ENCODE measurements at regions not wholly inside any gene's neighbourhood (a gene's known extent, or its start where the extent isn't known, plus 50 kb on each side); places are given as distances from the start of the nearest gene placed in this dataset.

DNA sequence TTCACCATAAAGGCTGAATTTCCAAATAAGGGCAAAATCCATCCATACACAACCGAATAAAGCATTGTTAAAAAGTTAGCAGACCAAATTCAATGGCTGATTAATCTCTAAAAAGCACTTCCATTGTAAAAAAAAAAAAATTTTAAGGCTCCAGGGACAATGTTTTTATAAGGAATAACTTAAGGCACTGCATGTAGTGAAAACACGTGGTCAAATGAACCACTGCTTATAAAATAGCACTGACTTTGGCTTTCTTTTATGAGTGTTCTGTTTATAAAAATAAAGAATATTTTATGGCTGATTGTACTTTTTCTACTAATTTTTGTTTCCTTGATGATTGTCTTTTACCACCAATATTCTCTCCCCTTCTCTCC is 409.3 kb upstream of the KCNH7 start:
- Histone ChIP-seq H3K27me3 (no peaks in the 10 kb centered on the region), H3K4me3 (no peak overlapping the region), H3K4me1 (no peaks in the 10 kb centered on the region), H3K9me3 (replicated peaks) (no peaks in the 10 kb centered on the region), H3K27ac (no peak overlapping the region), H3K36me3 (no peaks in the 10 kb centered on the region)
- no peak for DNase-seq

- no peaks in the 10 kb centered on the region for H3K9me3 ChIP-seq (replicated peaks)
- H3K27ac ChIP-seq, result no peak overlapping the region
- no peaks in the 10 kb centered on the region for H3K4me1 ChIP-seq
- H3K4me3 ChIP-seq, result no peak overlapping the region
- no peak for DNase-seq
- H3K27me3 ChIP-seq, result no peaks in the 10 kb centered on the region
- H3K36me3 ChIP-seq, result no peaks in the 10 kb centered on the region
These were observed 408.7 kb upstream of the KCNH7 start for GRCh38 chr2:163247156-163247846.

- Histone ChIP-seq H3K4me3 (no peak overlapping the region), H3K36me3 (no peaks in the 10 kb centered on the region), H3K27ac (no peak overlapping the region), H3K4me1 (no peaks in the 10 kb centered on the region), H3K9me3 (replicated peaks) (no peaks in the 10 kb centered on the region), H3K27me3 (no peaks in the 10 kb centered on the region)
- DNase-seq, result no peak
These were observed 407.6 kb upstream of the KCNH7 start for GRCh38 chr2:163246135-163246534.

- Histone ChIP-seq H3K4me3 (no peak overlapping the region), H3K27ac (no peak overlapping the region), H3K27me3 (no peaks in the 10 kb centered on the region), H3K9me3 (replicated peaks) (no peaks in the 10 kb centered on the region), H3K4me1 (no peaks in the 10 kb centered on the region), H3K36me3 (no peaks in the 10 kb centered on the region)
- DNase-seq, result no peak
These were observed 398.0 kb upstream of the KCNH7 start for GRCh38 chr2:163236553-163236952.

DNA sequence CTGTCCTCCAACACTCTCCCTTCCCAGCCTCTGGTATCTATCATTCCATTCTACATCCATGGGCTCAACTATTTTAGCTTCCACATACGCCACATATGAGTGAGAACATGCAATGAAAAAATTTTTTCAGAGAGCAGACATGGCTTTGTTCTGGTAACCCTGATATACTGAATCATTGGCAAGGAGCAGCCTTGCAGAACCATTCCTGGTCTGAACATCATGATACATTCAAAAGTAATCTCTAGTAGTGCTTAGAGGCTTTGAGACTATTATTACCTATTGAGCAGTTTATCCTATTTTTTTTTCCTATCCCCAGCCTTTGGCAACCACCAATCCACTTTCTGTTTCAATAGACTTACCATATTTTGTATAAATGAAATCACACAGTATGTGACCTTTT is 393.1 kb upstream of the KCNH7 start:
- Histone ChIP-seq H3K4me3 (no peak overlapping the region), H3K27ac (no peak overlapping the region), H3K9me3 (replicated peaks) (no peaks in the 10 kb centered on the region), H3K36me3 (no peaks in the 10 kb centered on the region), H3K27me3 (no peaks in the 10 kb centered on the region), H3K4me1 (no peaks in the 10 kb centered on the region)
- no peak for DNase-seq

DNA sequence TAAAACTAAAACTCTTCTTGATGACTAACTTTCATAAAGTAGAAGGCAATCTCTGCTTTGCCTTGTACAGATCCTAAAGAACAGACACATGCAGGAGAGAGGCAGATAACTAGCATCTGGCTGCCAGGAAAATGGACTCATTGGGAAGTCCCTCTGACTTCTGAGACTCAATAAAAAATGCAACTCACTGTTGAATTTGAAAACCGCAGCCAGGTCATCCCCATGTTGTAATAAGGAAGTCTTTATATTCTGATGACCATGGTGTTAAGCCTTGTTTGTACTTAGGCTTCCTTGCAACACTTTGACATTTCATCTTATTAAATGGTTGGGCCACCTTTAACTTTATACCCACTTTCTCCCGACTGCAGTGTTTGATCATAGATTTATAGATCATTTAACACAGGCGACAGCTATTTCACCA is 375.1 kb upstream of the KCNH7 start:
- H3K4me1 ChIP-seq, result no peaks in the 10 kb centered on the region
- H3K4me3 ChIP-seq, result no peak overlapping the region
- DNase-seq, result no peak
- no peak overlapping the region for H3K27ac ChIP-seq
- H3K9me3 ChIP-seq (replicated peaks), result no peaks in the 10 kb centered on the region
- no peaks in the 10 kb centered on the region for H3K36me3 ChIP-seq
- no peaks in the 10 kb centered on the region for H3K27me3 ChIP-seq

DNA sequence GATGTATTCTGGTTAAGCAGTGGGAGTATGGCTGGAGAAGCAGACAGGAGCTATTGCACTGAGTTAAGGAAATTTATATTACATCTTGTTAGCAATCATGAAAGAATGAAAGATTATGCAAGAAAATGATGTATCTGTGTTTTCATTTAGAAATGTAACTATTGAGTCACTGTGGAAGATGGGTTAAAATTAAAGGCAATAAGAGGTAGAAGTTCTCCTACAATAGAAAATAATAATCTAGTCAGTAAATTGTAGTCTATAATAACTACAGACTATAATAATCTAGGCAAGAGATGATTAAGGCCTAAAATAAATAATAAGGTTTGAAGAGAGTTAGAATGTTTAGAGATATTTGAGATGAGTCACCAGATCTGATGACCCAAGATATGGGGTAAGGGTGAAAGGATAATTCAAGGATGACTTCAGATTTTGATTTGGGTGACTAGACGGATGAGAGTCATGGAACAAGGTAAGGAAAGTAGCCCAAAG is 371.9 kb upstream of the KCNH7 start:
- DNase-seq, result no peak
- Histone ChIP-seq H3K27me3 (no peaks in the 10 kb centered on the region), H3K4me3 (no peak overlapping the region), H3K4me1 (no peaks in the 10 kb centered on the region), H3K27ac (no peak overlapping the region), H3K36me3 (no peaks in the 10 kb centered on the region), H3K9me3 (replicated peaks) (no peaks in the 10 kb centered on the region)

DNA sequence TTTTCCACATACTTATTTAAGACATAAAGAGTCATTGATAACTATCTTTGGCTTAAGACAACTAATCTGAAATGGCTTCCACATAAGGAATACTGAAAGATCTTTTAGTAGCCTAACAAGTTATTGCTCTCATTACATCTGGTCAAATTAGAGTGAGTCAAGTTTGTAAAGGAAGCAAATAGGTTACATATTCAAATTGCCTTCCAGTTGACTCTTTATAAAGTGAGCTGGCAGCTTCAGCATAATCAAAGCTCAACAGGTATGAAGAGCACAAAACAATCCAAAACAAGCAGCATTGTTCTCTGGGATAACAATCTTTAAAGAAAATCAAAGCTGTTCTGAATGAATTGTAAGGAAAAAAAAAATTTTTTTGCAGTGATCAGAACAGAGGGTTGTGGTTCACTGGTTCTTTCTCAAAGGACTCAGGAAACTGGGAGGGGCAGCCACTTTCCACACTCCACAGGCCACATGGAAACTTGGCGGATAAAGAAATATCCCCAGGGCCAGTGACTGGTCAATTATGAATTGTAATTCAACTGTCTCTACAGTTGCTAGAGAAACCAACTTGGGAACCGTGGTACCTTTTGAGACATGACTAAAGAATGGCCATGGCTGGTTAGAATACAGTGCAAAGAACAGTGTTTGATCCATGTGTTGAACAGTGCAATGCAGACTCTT is 369.3 kb upstream of the KCNH7 start:
- H3K36me3 ChIP-seq, result no peaks in the 10 kb centered on the region
- no peaks in the 10 kb centered on the region for H3K4me1 ChIP-seq
- no peak for DNase-seq
- H3K27me3 ChIP-seq, result no peaks in the 10 kb centered on the region
- no peak overlapping the region for H3K4me3 ChIP-seq
- no peak overlapping the region for H3K27ac ChIP-seq
- H3K9me3 ChIP-seq (replicated peaks), result no peaks in the 10 kb centered on the region

- no peak overlapping the region for H3K4me3 ChIP-seq
- no peaks in the 10 kb centered on the region for H3K27me3 ChIP-seq
- H3K9me3 ChIP-seq (replicated peaks), result no peaks in the 10 kb centered on the region
- no peaks in the 10 kb centered on the region for H3K4me1 ChIP-seq
- H3K27ac ChIP-seq, result no peak overlapping the region
- no peak for DNase-seq
- no peaks in the 10 kb centered on the region for H3K36me3 ChIP-seq
These were observed 367.2 kb upstream of the KCNH7 start for GRCh38 chr2:163205589-163206254.

DNA sequence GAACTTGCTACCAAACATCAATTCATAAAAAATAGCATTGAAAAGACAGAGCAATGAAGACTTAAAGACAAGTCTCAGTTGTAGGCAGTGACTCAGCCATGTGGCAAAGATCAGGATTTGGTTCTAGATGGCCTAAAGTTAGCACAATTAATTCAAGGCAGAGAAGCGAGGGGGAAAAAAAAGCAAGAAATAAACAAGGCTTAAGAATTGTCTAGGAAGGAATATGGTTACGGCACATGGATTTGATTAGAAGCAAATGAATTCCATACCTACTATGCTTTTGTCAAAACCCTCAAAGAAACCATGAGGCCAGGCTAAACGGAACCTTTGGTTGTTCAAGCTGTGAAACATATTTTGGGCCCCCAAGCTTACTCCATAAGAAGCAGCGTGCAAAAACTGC is 362.2 kb upstream of the KCNH7 start:
- H3K9me3 ChIP-seq (replicated peaks), result no peaks in the 10 kb centered on the region
- no peaks in the 10 kb centered on the region for H3K4me1 ChIP-seq
- H3K27ac ChIP-seq, result no peak overlapping the region
- no peak overlapping the region for H3K4me3 ChIP-seq
- no peaks in the 10 kb centered on the region for H3K27me3 ChIP-seq
- no peak for DNase-seq
- no peaks in the 10 kb centered on the region for H3K36me3 ChIP-seq

- Histone ChIP-seq H3K4me3 (no peak overlapping the region), H3K4me1 (no peaks in the 10 kb centered on the region), H3K27me3 (no peaks in the 10 kb centered on the region), H3K9me3 (replicated peaks) (no peaks in the 10 kb centered on the region), H3K36me3 (no peaks in the 10 kb centered on the region), H3K27ac (no peak overlapping the region)
- no peak for DNase-seq
These were observed 360.4 kb upstream of the KCNH7 start for GRCh38 chr2:163198972-163199371.

- Histone ChIP-seq H3K36me3 (no peaks in the 10 kb centered on the region), H3K27ac (no peak overlapping the region), H3K4me3 (no peak overlapping the region), H3K4me1 (no peaks in the 10 kb centered on the region), H3K27me3 (no peaks in the 10 kb centered on the region), H3K9me3 (replicated peaks) (no peaks in the 10 kb centered on the region)
- DNase-seq, result no peak
These were observed 359.4 kb upstream of the KCNH7 start for GRCh38 chr2:163198007-163198406.

DNA sequence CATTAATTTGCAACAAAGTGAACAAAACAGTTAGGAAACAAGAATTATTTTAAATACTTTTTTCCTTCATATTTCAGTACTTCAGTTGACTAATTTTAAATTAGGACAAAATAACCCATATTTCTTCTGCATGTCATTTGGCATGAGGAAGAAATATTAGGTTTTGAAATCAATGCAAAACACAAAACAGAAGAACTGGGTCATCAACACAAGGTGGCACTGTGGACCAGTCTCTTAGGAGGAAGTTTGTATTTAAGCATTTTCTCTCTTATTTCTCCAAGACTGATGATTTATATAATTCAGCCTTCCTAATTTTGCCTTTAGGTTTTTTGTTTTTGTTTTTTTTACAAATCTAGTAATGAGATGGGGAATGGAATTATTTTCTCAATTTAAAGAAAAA is 352.8 kb upstream of the KCNH7 start:
- no peak overlapping the region for H3K27ac ChIP-seq
- no peak overlapping the region for H3K4me3 ChIP-seq
- H3K9me3 ChIP-seq (replicated peaks), result no peaks in the 10 kb centered on the region
- H3K4me1 ChIP-seq, result no peaks in the 10 kb centered on the region
- H3K36me3 ChIP-seq, result no peaks in the 10 kb centered on the region; the same call in 1 of the 2 replicates
- H3K27me3 ChIP-seq, result no peaks in the 10 kb centered on the region
- DNase-seq, result peak; percentile 8 to 53

DNA sequence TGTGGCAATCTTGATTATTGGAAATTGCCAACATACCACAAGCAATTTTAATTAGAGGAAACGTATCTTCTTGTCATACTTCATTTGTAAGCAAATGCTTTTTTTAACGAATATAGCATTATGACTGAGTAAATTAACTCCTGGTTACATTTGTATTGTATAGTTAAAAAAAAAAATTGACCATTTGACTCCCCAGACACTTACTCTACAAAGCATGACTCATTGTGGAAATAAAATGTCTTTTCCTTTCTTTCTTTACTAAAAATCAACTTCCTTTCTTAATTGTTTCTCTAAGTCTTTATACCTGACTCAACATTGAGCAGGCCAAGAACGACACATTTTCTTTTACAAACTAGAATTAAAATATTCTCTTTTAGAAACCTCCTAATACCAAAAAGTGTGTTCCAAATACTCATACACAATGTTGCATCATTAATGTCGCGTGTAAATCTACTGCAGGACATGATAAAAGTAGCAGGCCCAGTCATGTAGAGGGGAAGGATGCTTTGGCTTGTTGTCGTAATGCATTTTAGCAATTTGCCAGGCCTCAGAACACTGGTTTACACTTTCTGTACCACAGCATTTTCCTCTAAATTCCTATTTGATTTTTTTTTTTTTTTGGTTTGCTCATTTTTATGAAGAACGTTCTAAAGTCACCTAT is 349.6 kb upstream of the KCNH7 start:
- Histone ChIP-seq H3K4me1 (no peaks in the 10 kb centered on the region), H3K27ac (no peak overlapping the region), H3K36me3 (no peaks in the 10 kb centered on the region; the same call in 1 of the 2 replicates), H3K9me3 (replicated peaks) (no peaks in the 10 kb centered on the region), H3K27me3 (no peaks in the 10 kb centered on the region), H3K4me3 (no peak overlapping the region)
- DNase-seq, result no peak

GRCh38 chr2:163187119-163187518 is 348.6 kb upstream of the KCNH7 start:
- no peak overlapping the region for H3K27ac ChIP-seq
- H3K4me1 ChIP-seq, result no peaks in the 10 kb centered on the region
- H3K36me3 ChIP-seq, result no peaks in the 10 kb centered on the region; the same call in 1 of the 2 replicates
- DNase-seq, result no peak
- H3K4me3 ChIP-seq, result no peak overlapping the region
- no peaks in the 10 kb centered on the region for H3K27me3 ChIP-seq
- no peaks in the 10 kb centered on the region for H3K9me3 ChIP-seq (replicated peaks)

All from SJCRH30 (cell line).